Prostate gland (tissue), 2 donors: ENCODE measurements at regions not wholly inside any gene's neighbourhood (a gene's known extent, or its start where the extent isn't known, plus 50 kb on each side); places are given as distances from the start of the nearest gene placed in this dataset.

Experiments
- CTCF ChIP-seq, 4 experiments: fragments of 200-600 bp in 2 of 4; fragments of 450-650 bp in 2 of 4; sonication (generic) in 2 of 4; IDR thresholded peaks; 1 replicate in 3 of 4; 2 replicates in 1 of 4; pipeline ENCODE4 v1.5.1; 2016 to 2019; ENCODE audit warnings: antibody characterized with exemption in 4 of 4, mild to moderate bottlenecking in 2 of 4, moderate library complexity in 2 of 4
- POLR2A ChIP-seq: fragments of 450-650 bp; IDR thresholded peaks from one replicate; pipeline ENCODE4 v1.6.1; 2016; ENCODE audit warnings: antibody characterized with exemption, mild to moderate bottlenecking
- POLR2AphosphoS5 ChIP-seq: sonication (generic); formaldehyde crosslinking; IDR thresholded peaks from one replicate; pipeline ENCODE4 v1.6.1; 2017; ENCODE audit warnings: antibody characterized with exemption

GRCh38 chr4:189850239-189850856 is 90.3 kb upstream of the FRG1 start:
- TF ChIP-seq CTCF (IDR thresholded peaks at IDR 0.05), result no peak
- TF ChIP-seq POLR2A, result no peak
- TF ChIP-seq POLR2AphosphoS5, result no peak
